Adrenal gland (tissue), 5 donors: ENCODE measurements at regions not wholly inside any gene's neighbourhood (a gene's known extent, or its start where the extent isn't known, plus 50 kb on each side); places are given as distances from the start of the nearest gene placed in this dataset.
"Not testable (repeated sequence)": the region's sequence is repeated elsewhere in the genome, so short reads cannot be mapped to it uniquely, and the experiment has no call there.

Source experiments
- POLR2A ChIP-seq, 2 donors: fragments of 450-650 bp; IDR thresholded peaks; one replicate each; pipeline ENCODE4 v1.6.1; 2017; ENCODE audit warnings: antibody characterized with exemption in 2 of 2, mild to moderate bottlenecking in 2 of 2, moderate library complexity in 1 of 2
- TF ChIP-seq, protein P1 (sequence below), 6 experiments: fragments of 450-650 bp in 4 of 6; fragments of 200-600 bp in 2 of 6; sonication (generic) in 1 of 6; IDR thresholded peaks; 1 replicate in 5 of 6; 2 replicates in 1 of 6; pipeline versions ENCODE4 v1.5.1 to v1.8.0; 2016 to 2021; ENCODE audit warnings: antibody characterized with exemption in 6 of 6, mild to moderate bottlenecking in 2 of 6, moderate library complexity in 1 of 6
- donor health status: DM: no; HTN: no; CAD: no.

DNA sequence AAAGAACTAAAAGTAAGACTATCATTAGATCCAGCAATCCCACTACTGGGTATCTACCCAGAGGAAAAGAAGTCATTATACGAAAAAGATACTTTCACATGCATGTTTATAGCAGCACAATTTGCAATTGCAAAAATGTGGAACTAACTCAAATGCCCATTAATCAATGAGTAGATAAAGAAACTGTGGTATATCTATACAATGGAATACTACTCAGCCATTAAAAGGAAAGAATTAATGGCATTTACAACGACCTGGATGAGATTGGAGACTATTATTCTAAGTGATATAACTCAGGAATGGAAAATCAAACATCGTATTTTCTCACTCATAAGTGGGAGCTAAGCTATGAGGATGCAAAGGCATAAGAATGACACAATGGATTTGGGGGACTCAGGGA, 80.5 kb upstream of the KDM7A start:
- TF ChIP-seq, protein P1, sequence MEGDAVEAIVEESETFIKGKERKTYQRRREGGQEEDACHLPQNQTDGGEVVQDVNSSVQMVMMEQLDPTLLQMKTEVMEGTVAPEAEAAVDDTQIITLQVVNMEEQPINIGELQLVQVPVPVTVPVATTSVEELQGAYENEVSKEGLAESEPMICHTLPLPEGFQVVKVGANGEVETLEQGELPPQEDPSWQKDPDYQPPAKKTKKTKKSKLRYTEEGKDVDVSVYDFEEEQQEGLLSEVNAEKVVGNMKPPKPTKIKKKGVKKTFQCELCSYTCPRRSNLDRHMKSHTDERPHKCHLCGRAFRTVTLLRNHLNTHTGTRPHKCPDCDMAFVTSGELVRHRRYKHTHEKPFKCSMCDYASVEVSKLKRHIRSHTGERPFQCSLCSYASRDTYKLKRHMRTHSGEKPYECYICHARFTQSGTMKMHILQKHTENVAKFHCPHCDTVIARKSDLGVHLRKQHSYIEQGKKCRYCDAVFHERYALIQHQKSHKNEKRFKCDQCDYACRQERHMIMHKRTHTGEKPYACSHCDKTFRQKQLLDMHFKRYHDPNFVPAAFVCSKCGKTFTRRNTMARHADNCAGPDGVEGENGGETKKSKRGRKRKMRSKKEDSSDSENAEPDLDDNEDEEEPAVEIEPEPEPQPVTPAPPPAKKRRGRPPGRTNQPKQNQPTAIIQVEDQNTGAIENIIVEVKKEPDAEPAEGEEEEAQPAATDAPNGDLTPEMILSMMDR (IDR thresholded peaks at IDR 0.05): not testable (repeated sequence)
- not testable (repeated sequence) for TF ChIP-seq POLR2A (IDR thresholded peaks at IDR 0.05)
